SU-DHL-6 (cell line): ENCODE measurements at regions not wholly inside any gene's neighbourhood (a gene's known extent, or its start where the extent isn't known, plus 50 kb on each side); places are given as distances from the start of the nearest gene placed in this dataset.

Source experiments
- CTCF ChIP-seq: fragments of 200-600 bp; sonication (generic); IDR thresholded peaks from one replicate; pipeline ENCODE4 v1.5.1; 2017; ENCODE audit warnings: antibody characterized with exemption, mild to moderate bottlenecking, low read length, moderate library complexity; ENCODE audit not compliant: insufficient read depth, poor library complexity, severe bottlenecking
- EZH2phosphoT487 ChIP-seq: fragments of 200-600 bp; sonication (generic), shearing (Covaris generic); conservative IDR thresholded peaks from 2 replicates; pipeline ENCODE4 v1.6.1; 2018; ENCODE audit warnings: mild to moderate bottlenecking, antibody characterized with exemption, low read length, moderate library complexity, mixed read lengths

DNA sequence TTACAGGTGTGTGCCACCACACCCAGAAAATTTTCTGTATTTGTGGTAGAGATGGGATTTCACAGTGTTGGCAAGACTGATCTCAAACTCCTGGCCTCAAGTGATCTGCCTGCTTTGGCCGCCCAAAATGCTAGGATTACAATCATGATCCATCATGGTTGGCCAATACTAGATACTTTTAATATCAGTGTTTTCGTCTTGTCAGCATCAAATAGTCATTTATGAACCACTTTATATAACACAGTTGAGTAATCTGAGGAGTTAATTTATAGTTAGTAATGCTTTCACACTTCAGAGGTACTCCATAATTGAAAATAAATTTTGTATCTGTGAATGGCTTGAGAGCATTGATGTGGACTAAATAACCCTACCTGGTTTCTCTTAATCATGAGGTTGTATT, 178.6 kb downstream of the TRAM1L1 start:
- TF ChIP-seq CTCF = no peak
- TF ChIP-seq EZH2phosphoT487 = no peak
